Spleen (tissue), 11 donors: ENCODE measurements at regions not wholly inside any gene's neighbourhood (a gene's known extent, or its start where the extent isn't known, plus 50 kb on each side); places are given as distances from the start of the nearest gene placed in this dataset.
"Not testable (repeated sequence)": the region's sequence is repeated elsewhere in the genome, so short reads cannot be mapped to it uniquely, and the experiment has no call there.

Experiments
- DNase-seq: peaks from one replicate; pipeline ENCODE4 v3.0.0-alpha.2; 2020
- H3K27ac ChIP-seq, 8 donors: fragments of 200-600 bp; sonication (generic) in 7 of 8; 1 replicate in 4 of 8; 2 replicates in 4 of 8; pipeline versions ENCODE4 v1.5.0 to v1.8.0; 2016 to 2021; ENCODE audit warnings: inconsistent platforms in 4 of 8, mild to moderate bottlenecking in 4 of 8, moderate library complexity in 1 of 8
- H3K27me3 ChIP-seq, 7 donors: fragments of 200-600 bp; sonication (generic) in 6 of 7; replicated peaks in 1 of 7; 1 replicate in 4 of 7; 2 replicates in 3 of 7; pipeline versions ENCODE4 v1.5.0 to v1.8.0; 2016 to 2021; ENCODE audit warnings: inconsistent platforms in 3 of 7, mild to moderate bottlenecking in 1 of 7
- H3K36me3 ChIP-seq, 6 donors: fragments of 200-600 bp; sonication (generic) in 5 of 6; 1 replicate in 4 of 6; 2 replicates in 2 of 6; pipeline versions ENCODE4 v1.5.0 to v1.8.0; 2016 to 2021; ENCODE audit warnings: inconsistent platforms in 2 of 6
- H3K4me1 ChIP-seq, 6 donors: fragments of 200-600 bp; sonication (generic) in 5 of 6; 1 replicate in 3 of 6; 2 replicates in 3 of 6; pipeline versions ENCODE4 v1.5.0 to v1.8.0; 2016 to 2021; ENCODE audit warnings: inconsistent platforms in 3 of 6
- H3K4me3 ChIP-seq, 8 donors: fragments of 200-600 bp; sonication (generic) in 7 of 8; 1 replicate in 4 of 8; 2 replicates in 4 of 8; pipeline versions ENCODE4 v1.5.0 to v1.8.0; 2016 to 2021; ENCODE audit warnings: inconsistent platforms in 4 of 8, mild to moderate bottlenecking in 4 of 8, moderate library complexity in 2 of 8
- H3K9me3 ChIP-seq, 8 donors: fragments of 200-600 bp; sonication (generic) in 7 of 8; 1 replicate in 4 of 8; 2 replicates in 4 of 8; pipeline versions ENCODE4 v1.5.0 to v1.8.0; 2016 to 2021; ENCODE audit warnings: inconsistent platforms in 4 of 8
- POLR2A ChIP-seq, 3 donors: fragments of 450-650 bp; IDR thresholded peaks; one replicate each; pipeline ENCODE4 v1.5.1; 2017; ENCODE audit warnings: antibody characterized with exemption in 3 of 3, mild to moderate bottlenecking in 1 of 3
- POLR2AphosphoS5 ChIP-seq, 3 donors: sonication (generic); formaldehyde crosslinking; IDR thresholded peaks; one replicate each; pipeline ENCODE4 v1.5.1; 2017; ENCODE audit warnings: antibody characterized with exemption in 3 of 3
- WGBS, 5 donors: extraction: QIAGEN DNeasy Blood & Tissue Kit in 3 of 5; methylation state at CpG; one replicate each; pipeline versions ENCODE4 v1.1.5 to v1.1.7; 2013 to 2018; 5-methylcytosine and 5-hydroxymethylcytosine counted together
- intact Hi-C: fragments of 100-400 bp; cut with DNase I; formaldehyde crosslinking; loops from one replicate; pipeline ENCODE4 v1.15.0; 2023; ENCODE audit warnings: low total_unique reads
- TF ChIP-seq, protein P1 (sequence below), 11 experiments: fragments of 200-600 bp in 7 of 11; fragments of 450-650 bp in 4 of 11; sonication (generic) in 4 of 11; IDR thresholded peaks in 8 of 11; conservative IDR thresholded peaks in 3 of 11; 1 replicate in 7 of 11; 2 replicates in 4 of 11; pipeline versions ENCODE4 v1.4.0 to v1.8.0; 2016 to 2021; ENCODE audit warnings: antibody characterized with exemption in 11 of 11, inconsistent platforms in 4 of 11, mild to moderate bottlenecking in 1 of 11
- donor health status: healthy with polysubstance abuse.
- donor health status: DM: no; HTN: no; CAD: no; lungs with moderate emphysema.
- donor health status: DM: no; HTN: no; CAD: no.
- donor health status: Bipolar disorder and iron deficiency.
- donor health status: healthy.
- donor health status: DM: no; HTN: no; CAD: no.
- donor health status: DM: yes; HTN: yes; CAD: no.

DNA sequence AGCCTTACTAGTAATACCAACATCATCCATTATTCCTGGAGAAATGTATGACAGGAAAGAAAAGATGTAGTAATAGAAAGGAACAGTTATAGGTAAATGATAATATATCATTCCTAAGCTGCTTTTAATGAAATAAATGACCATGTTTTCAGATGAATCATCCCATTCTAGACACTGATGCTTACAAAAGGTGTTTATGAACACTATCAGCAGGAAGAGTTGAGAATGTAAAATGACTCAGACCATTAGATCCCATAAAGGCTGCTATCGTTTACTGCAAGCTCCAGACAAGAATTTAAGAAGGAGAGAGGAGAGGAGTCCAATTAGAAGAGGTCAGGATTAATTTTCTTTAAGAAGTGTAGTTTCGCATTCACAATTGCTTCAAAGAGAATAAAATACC lies 1033.5 kb downstream of the EFNA5 start:
- DNase-seq, result no peak
- H3K27ac ChIP-seq, result no peak overlapping the region
- TF ChIP-seq POLR2AphosphoS5 (IDR thresholded peaks at IDR 0.05) (no peak), POLR2A (IDR thresholded peaks at IDR 0.05) (no peak)
- TF ChIP-seq, protein P1, sequence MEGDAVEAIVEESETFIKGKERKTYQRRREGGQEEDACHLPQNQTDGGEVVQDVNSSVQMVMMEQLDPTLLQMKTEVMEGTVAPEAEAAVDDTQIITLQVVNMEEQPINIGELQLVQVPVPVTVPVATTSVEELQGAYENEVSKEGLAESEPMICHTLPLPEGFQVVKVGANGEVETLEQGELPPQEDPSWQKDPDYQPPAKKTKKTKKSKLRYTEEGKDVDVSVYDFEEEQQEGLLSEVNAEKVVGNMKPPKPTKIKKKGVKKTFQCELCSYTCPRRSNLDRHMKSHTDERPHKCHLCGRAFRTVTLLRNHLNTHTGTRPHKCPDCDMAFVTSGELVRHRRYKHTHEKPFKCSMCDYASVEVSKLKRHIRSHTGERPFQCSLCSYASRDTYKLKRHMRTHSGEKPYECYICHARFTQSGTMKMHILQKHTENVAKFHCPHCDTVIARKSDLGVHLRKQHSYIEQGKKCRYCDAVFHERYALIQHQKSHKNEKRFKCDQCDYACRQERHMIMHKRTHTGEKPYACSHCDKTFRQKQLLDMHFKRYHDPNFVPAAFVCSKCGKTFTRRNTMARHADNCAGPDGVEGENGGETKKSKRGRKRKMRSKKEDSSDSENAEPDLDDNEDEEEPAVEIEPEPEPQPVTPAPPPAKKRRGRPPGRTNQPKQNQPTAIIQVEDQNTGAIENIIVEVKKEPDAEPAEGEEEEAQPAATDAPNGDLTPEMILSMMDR (IDR thresholded peaks at IDR 0.05 in 8 of 11, conservative IDR thresholded peaks at IDR 0.05 in 3 of 11), result no peak
- no peaks in the 10 kb centered on the region for H3K36me3 ChIP-seq
- intact Hi-C loops, result no loop called here
- 74 to 92% (median 80%) methylated on average over 2 of the region's 2 CpGs for WGBS, 5 donors
- H3K9me3 ChIP-seq, result no peaks in the 10 kb centered on the region
- no peaks in the 10 kb centered on the region for H3K27me3 ChIP-seq
- H3K4me3 ChIP-seq, result no peak overlapping the region
- no peaks in the 10 kb centered on the region for H3K4me1 ChIP-seq

DNA sequence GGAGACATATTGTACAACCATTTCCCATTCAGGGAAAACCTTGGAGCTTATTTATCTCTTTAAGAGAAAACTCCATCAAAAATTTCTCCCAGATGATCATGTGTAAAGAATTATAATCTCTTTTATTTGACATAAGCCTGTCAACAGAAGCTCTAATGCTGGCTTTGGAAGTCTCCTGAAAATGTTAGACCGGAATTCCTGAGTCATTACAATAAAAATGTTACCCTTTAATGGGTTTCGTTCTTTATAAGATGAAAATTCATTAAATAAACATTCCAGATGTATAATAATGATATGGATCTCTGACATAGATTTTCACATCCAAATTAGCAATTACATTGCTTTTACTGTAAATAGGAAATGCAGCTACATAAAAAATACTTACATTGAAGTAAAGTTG lies 1036.4 kb downstream of the EFNA5 start:
- DNase-seq, result no peak
- Histone ChIP-seq H3K36me3 (no peaks in the 10 kb centered on the region), H3K27me3 (no peaks in the 10 kb centered on the region), H3K4me1 (no peaks in the 10 kb centered on the region), H3K4me3 (no peak overlapping the region), H3K27ac (no peak overlapping the region), H3K9me3 (no peaks in the 10 kb centered on the region)
- 54 to 83% (median 65%) methylated on average over 2 of the region's 2 CpGs for WGBS, 5 donors
- intact Hi-C loops, result no loop called here
- TF ChIP-seq, protein P1 (IDR thresholded peaks at IDR 0.05 in 8 of 11, conservative IDR thresholded peaks at IDR 0.05 in 3 of 11), result no peak
- no peak for TF ChIP-seq POLR2A (IDR thresholded peaks at IDR 0.05)
- no peak for TF ChIP-seq POLR2AphosphoS5 (IDR thresholded peaks at IDR 0.05)

DNA sequence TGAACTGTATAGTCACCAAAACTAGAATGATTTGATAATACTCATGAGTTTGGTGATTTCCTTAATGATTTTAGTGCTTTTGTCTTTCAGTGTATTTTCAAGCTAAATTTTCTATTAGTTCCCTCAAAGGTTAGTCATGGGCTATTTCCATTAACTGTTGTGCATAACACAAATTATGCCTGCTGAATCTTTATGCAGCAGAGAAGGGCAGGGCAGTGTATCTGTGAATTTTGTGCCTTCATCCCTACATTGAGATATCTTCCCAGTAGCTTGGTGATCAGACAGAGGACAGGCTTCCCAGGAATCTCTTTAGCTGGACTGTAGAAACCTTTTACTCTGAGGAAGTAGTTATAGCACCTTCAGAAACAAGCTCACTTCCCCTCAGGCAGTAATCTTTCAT lies 1036.9 kb downstream of the EFNA5 start:
- no peak for DNase-seq
- Histone ChIP-seq H3K27ac (no peak overlapping the region), H3K9me3 (no peaks in the 10 kb centered on the region), H3K4me3 (no peak overlapping the region), H3K27me3 (no peaks in the 10 kb centered on the region), H3K4me1 (no peaks in the 10 kb centered on the region), H3K36me3 (no peaks in the 10 kb centered on the region)
- intact Hi-C loops, result no loop called here
- TF ChIP-seq POLR2AphosphoS5 (IDR thresholded peaks at IDR 0.05), result no peak
- TF ChIP-seq POLR2A (IDR thresholded peaks at IDR 0.05), result no peak
- TF ChIP-seq, protein P1 (IDR thresholded peaks at IDR 0.05 in 8 of 11, conservative IDR thresholded peaks at IDR 0.05 in 3 of 11), result no peak

DNA sequence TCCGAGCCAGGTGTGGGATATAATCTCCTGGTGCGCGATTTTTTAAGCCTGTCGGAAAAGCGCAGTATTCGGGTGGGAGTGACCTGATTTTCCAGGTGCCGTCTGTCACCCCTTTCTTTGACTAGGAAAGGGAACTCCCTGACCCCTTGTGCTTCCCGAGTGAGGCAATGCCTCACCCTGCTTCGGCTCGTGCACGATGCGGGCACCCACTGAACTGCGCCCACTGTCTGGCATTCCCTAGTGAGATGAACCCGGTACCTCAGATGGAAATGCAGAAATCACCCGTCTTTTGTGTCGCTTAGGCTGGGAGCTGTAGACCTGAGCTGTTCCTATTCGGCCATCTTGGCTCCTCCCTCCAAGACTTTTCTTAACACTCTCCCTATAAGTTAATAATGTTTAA lies 1042.3 kb downstream of the EFNA5 start:
- H3K4me3 ChIP-seq, DNase-seq, H3K4me1 ChIP-seq, H3K27ac ChIP-seq, H3K9me3 ChIP-seq, intact Hi-C loops, H3K36me3 ChIP-seq, H3K27me3 ChIP-seq: not testable (repeated sequence)
- 92 to 99% (median 96%) methylated on average over 16 to 17 of the region's 17 CpGs for WGBS, 5 donors

DNA sequence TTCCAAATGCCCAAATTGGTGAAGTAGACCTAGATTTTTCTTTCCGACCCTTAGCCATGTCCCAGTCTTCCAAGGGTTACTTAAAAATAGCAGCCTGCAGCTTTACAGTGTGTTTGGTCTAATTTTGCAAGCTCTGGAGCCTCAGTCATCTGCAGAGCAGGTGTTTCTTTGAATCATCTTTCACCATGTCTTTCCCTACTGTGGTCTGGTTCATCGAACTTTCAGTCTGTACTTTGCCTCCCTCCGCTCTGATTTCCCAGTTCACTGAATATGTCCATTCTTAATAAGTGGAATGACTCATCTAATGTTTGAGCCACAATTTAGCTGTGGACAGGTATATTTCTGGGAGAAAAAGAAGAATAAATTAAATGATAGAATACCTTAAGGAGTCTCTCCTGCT lies 1060.7 kb downstream of the EFNA5 start:
- TF ChIP-seq, protein P1 (IDR thresholded peaks at IDR 0.05 in 8 of 11, conservative IDR thresholded peaks at IDR 0.05 in 3 of 11), result no peak
- TF ChIP-seq POLR2AphosphoS5 (IDR thresholded peaks at IDR 0.05), result no peak

More for the DNA sequence above, 1060.7 kb downstream of the EFNA5 start:
- Histone ChIP-seq H3K36me3 (no peaks in the 10 kb centered on the region), H3K4me3 (no peak overlapping the region), H3K27me3 (no peaks in the 10 kb centered on the region), H3K4me1 (no peaks in the 10 kb centered on the region), H3K27ac (no peak overlapping the region), H3K9me3 (no peaks in the 10 kb centered on the region)
- DNase-seq, result no peak
- 70 to 90% (median 81%) methylated on average over 3 of the region's 3 CpGs for WGBS, 5 donors
- intact Hi-C loops, result no loop called here
